NCI-H1436 treated with DMSO at 0.1 percent for 48 hours (cell line): ENCODE measurements at regions not wholly inside any gene's neighbourhood (a gene's known extent, or its start where the extent isn't known, plus 50 kb on each side); places are given as distances from the start of the nearest gene placed in this dataset.
"Not testable (repeated sequence)": the region's sequence is repeated elsewhere in the genome, so short reads cannot be mapped to it uniquely, and the experiment has no call there.

Experiments used
- DNase-seq: peaks from one replicate; lab custom pipeline; 2025; lab: John Stamatoyannopoulos, UW

GRCh38 chr5:94025788-94026473 lies 284.5 kb upstream of the POU5F2 start:
- DNase-seq, result no peak

GRCh38 chr5:94024620-94025019 lies 283.2 kb upstream of the POU5F2 start:
- DNase-seq, result no peak

- no peak for DNase-seq
Measured at GRCh38 chr5:94024101-94024500, 282.7 kb upstream of the POU5F2 start.

- no peak for DNase-seq
Measured at GRCh38 chr5:94021246-94021645, 279.8 kb upstream of the POU5F2 start.

GRCh38 chr5:94017579-94017978 lies 276.2 kb upstream of the POU5F2 start:
- DNase-seq, result no peak

GRCh38 chr5:94010814-94011213 lies 269.4 kb upstream of the POU5F2 start:
- no peak for DNase-seq

GRCh38 chr5:94009161-94009560 lies 267.8 kb upstream of the POU5F2 start:
- DNase-seq, result no peak

GRCh38 chr5:93998951-93999455 lies 257.6 kb upstream of the POU5F2 start:
- DNase-seq, result no peak

GRCh38 chr5:93997562-93997961 lies 256.2 kb upstream of the POU5F2 start:
- no peak for DNase-seq

- DNase-seq, result no peak
Measured at GRCh38 chr5:93995126-93995621, 253.8 kb upstream of the POU5F2 start.

GRCh38 chr5:93993161-93993560 lies 251.8 kb upstream of the POU5F2 start:
- DNase-seq, result no peak

GRCh38 chr5:93990504-93991070 lies 249.2 kb upstream of the POU5F2 start:
- no peak for DNase-seq

GRCh38 chr5:93985940-93986570 lies 244.7 kb upstream of the POU5F2 start:
- not testable (repeated sequence) for DNase-seq

- DNase-seq, result no peak
Measured at GRCh38 chr5:93978222-93978621, 236.8 kb upstream of the POU5F2 start.

GRCh38 chr5:93967923-93968322 lies 226.5 kb upstream of the POU5F2 start:
- peak; percentile 10 for DNase-seq

- no peak for DNase-seq
Measured at GRCh38 chr5:93964421-93964820, 223.0 kb upstream of the POU5F2 start.

GRCh38 chr5:93960042-93960441 lies 218.6 kb upstream of the POU5F2 start:
- DNase-seq, result no peak

GRCh38 chr5:93956006-93956405 lies 214.6 kb upstream of the POU5F2 start:
- DNase-seq, result no peak

- no peak for DNase-seq
Measured at GRCh38 chr5:93954421-93955069, 213.1 kb upstream of the POU5F2 start.

- DNase-seq, result no peak
Measured at GRCh38 chr5:93953442-93953841, 212.0 kb upstream of the POU5F2 start.

GRCh38 chr5:93941897-93942296 lies 200.5 kb upstream of the POU5F2 start:
- DNase-seq, result no peak

- DNase-seq, result not testable (repeated sequence)
Measured at GRCh38 chr5:93933269-93933668, 191.9 kb upstream of the POU5F2 start.

- DNase-seq, result no peak
Measured at GRCh38 chr5:93930098-93930497, 188.7 kb upstream of the POU5F2 start.
